Endodermal cell (in vitro differentiated cells): ENCODE measurements at regions not wholly inside any gene's neighbourhood (a gene's known extent, or its start where the extent isn't known, plus 50 kb on each side); places are given as distances from the start of the nearest gene placed in this dataset.

Experiments used
- DNase-seq: peaks from one replicate; pipeline ENCODE4 v3.0.0-alpha.2; 2017
- H3K27ac ChIP-seq: 2 replicates; pipeline ENCODE4 v1.5.1; 2013; ENCODE audit warnings: mild to moderate bottlenecking, low read depth, low read length, moderate library complexity
- H3K27me3 ChIP-seq: 2 replicates; pipeline ENCODE4 v1.6.1; 2013; ENCODE audit warnings: mild to moderate bottlenecking, low read length, moderate library complexity; ENCODE audit not compliant: insufficient read depth, control insufficient read depth, poor library complexity, severe bottlenecking
- H3K36me3 ChIP-seq: 2 replicates; pipeline ENCODE4 v1.7.0; 2013; ENCODE audit warnings: mild to moderate bottlenecking, low read length, moderate library complexity; ENCODE audit not compliant: control insufficient read depth, insufficient read depth
- H3K4me1 ChIP-seq: one replicate; pipeline ENCODE4 v1.7.0; 2013; ENCODE audit warnings: low read length; ENCODE audit not compliant: control insufficient read depth, insufficient read depth
- H3K4me3 ChIP-seq: 2 replicates; pipeline ENCODE4 v1.5.1; 2013; ENCODE audit warnings: mild to moderate bottlenecking, low read length, moderate library complexity
- H3K9ac ChIP-seq: 2 replicates; pipeline ENCODE4 v1.6.1; 2013; ENCODE audit warnings: mild to moderate bottlenecking, low read length, moderate library complexity; ENCODE audit not compliant: poor library complexity, severe bottlenecking; ENCODE audit errors: extremely low read depth
- H3K9me3 ChIP-seq: 2 replicates; pipeline ENCODE4 v1.6.1; 2013; ENCODE audit warnings: mild to moderate bottlenecking, low read length, moderate library complexity; ENCODE audit not compliant: control insufficient read depth
- H3K27ac Mint-ChIP-seq: 2 replicates; pipeline ENCODE4 v1.8.0; 2020; ENCODE audit warnings: mixed read lengths
- H3K27me3 Mint-ChIP-seq: 2 replicates; pipeline ENCODE4 v1.8.0; 2021; ENCODE audit warnings: mild to moderate bottlenecking, mixed read lengths; ENCODE audit not compliant: insufficient read depth
- H3K36me3 Mint-ChIP-seq: 2 replicates; pipeline ENCODE4 v1.8.0; 2020; ENCODE audit warnings: low read depth, mixed read lengths
- H3K4me1 Mint-ChIP-seq: 2 replicates; pipeline ENCODE4 v1.8.0; 2020; ENCODE audit warnings: mixed read lengths
- H3K4me3 Mint-ChIP-seq: 2 replicates; pipeline ENCODE4 v1.8.0; 2020; ENCODE audit warnings: mild to moderate bottlenecking, moderate library complexity, mixed read lengths
- H3K9me3 Mint-ChIP-seq: 2 replicates; pipeline ENCODE4 v1.8.0; 2020; ENCODE audit warnings: mild to moderate bottlenecking, mixed read lengths
- CTCF ChIP-seq: fragments of 200-600 bp; sonication (generic); conservative IDR thresholded peaks from 2 replicates; pipeline ENCODE4 v1.5.0; 2021; ENCODE audit warnings: antibody characterized with exemption, mild to moderate bottlenecking
- WGBS, 2 experiments: methylation state at CpG; one replicate each; pipeline versions ENCODE4 v1.1.5 to v1.1.7; 2013; ENCODE audit warnings: missing lambda C conversion rate in 2 of 2, mixed read lengths in 1 of 2; ENCODE audit not compliant: insufficient coverage in 1 of 2, insufficient read length in 1 of 2; 5-methylcytosine and 5-hydroxymethylcytosine counted together

- H3K4me1 ChIP-seq = no peaks in the 10 kb centered on the region
- Mint-ChIP-seq H3K36me3 (no peaks in the 10 kb centered on the region), H3K27ac (no peak overlapping the region), H3K9me3 (peaks cover 12% of the 10 kb centered on the region), H3K4me3 (no peak overlapping the region), H3K27me3 (no peaks in the 10 kb centered on the region), H3K4me1 (peaks cover 10% of the 10 kb centered on the region)
- no peak overlapping the region for H3K9ac ChIP-seq
- no peak for TF ChIP-seq CTCF
- WGBS, 2 experiments = 90% methylated on average over 2 of the region's 2 CpGs; no CpG with 5 or more reads in 1 of the 2 experiments
- DNase-seq = no peak
- H3K9me3 ChIP-seq = peaks cover 9% of the 10 kb centered on the region
- H3K27ac ChIP-seq = no peak overlapping the region
- H3K36me3 ChIP-seq = no peaks in the 10 kb centered on the region
- H3K27me3 ChIP-seq = no peaks in the 10 kb centered on the region
- H3K4me3 ChIP-seq = no peak overlapping the region
Observed at GRCh38 chr2:240208096-240208495, 67.6 kb upstream of the OTOS start.

DNA sequence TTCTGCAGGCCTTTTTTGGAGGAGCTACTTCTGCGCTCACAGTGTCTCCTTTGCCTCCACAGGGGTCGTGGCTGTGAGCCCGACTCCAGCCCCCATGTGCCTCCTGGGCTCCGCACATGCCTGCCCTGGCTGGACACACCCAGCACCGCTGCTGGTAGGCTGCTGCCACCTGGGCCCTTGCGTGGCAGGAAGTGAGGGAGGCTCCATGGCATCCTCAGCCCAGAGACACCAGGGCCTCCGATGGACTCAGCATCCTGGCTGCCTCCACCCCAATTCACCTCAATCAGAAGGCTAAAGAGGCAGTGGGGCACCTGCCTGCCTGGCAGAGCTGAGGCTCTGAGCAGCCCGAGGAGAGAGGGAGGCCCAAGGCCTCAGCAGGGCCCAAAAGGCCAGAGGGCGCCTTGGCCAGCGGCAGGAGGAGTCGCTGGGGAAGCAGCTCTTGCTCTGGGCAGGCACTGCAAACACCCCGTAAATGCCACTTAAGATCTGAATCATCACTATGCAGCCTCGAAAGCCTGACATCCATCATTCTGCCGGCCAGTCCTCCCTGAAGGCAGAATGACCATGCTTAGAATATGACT lies 68.3 kb upstream of the OTOS start:
- 86 to 91% methylated on average over 10 to 14 of the region's 14 CpGs for WGBS, 2 experiments
- no peak for TF ChIP-seq CTCF

DNA sequence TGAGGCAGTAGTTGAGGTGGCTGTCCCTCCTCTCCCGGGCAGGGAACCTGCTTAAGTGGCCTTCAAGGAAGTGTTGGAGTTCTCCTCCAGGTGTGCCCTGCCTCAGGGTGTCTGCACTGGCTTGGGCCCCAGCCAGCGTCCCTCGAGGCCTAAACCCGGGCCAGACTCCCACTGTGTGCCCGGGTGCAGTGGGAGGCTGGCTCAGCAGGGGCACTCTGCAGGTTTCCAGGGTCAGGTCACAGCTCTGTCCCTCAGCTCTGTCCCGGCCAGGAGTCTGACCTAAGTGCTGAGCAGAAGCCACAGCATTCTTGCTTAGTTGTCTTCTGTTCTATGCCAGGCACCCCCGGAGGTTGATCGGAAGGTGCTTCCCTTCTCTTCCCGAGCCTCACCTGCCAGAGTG lies 69.0 kb upstream of the OTOS start:
- Mint-ChIP-seq H3K4me1 (peaks cover 10% of the 10 kb centered on the region), H3K27me3 (no peaks in the 10 kb centered on the region), H3K4me3 (no peak overlapping the region), H3K36me3 (no peaks in the 10 kb centered on the region), H3K9me3 (peaks cover 12% of the 10 kb centered on the region), H3K27ac (no peak overlapping the region)
- no peak for DNase-seq
- TF ChIP-seq CTCF = no peak
- Histone ChIP-seq H3K9me3 (peaks cover 9% of the 10 kb centered on the region), H3K4me1 (no peaks in the 10 kb centered on the region), H3K4me3 (no peak overlapping the region), H3K36me3 (no peaks in the 10 kb centered on the region), H3K27me3 (no peaks in the 10 kb centered on the region), H3K27ac (no peak overlapping the region), H3K9ac (no peak overlapping the region)
- 87 to 88% methylated on average over 7 to 9 of the region's 9 CpGs for WGBS, 2 experiments

More for the DNA sequence above, 68.3 kb upstream of the OTOS start:
- H3K4me3 ChIP-seq = no peak overlapping the region
- Mint-ChIP-seq H3K36me3 (no peaks in the 10 kb centered on the region), H3K27ac (no peak overlapping the region), H3K27me3 (no peaks in the 10 kb centered on the region), H3K4me1 (peaks cover 10% of the 10 kb centered on the region), H3K4me3 (no peak overlapping the region), H3K9me3 (peaks cover 12% of the 10 kb centered on the region)
- H3K36me3 ChIP-seq = no peaks in the 10 kb centered on the region
- no peaks in the 10 kb centered on the region for H3K27me3 ChIP-seq
- peaks cover 9% of the 10 kb centered on the region for H3K9me3 ChIP-seq
- H3K9ac ChIP-seq = no peak overlapping the region
- H3K27ac ChIP-seq = no peak overlapping the region
- H3K4me1 ChIP-seq = no peaks in the 10 kb centered on the region
- no peak for DNase-seq
